ENCODE measurements at regions not wholly inside any gene's neighbourhood (a gene's known extent, or its start where the extent isn't known, plus 50 kb on each side); places are given as distances from the start of the nearest gene placed in this dataset.

DNA sequence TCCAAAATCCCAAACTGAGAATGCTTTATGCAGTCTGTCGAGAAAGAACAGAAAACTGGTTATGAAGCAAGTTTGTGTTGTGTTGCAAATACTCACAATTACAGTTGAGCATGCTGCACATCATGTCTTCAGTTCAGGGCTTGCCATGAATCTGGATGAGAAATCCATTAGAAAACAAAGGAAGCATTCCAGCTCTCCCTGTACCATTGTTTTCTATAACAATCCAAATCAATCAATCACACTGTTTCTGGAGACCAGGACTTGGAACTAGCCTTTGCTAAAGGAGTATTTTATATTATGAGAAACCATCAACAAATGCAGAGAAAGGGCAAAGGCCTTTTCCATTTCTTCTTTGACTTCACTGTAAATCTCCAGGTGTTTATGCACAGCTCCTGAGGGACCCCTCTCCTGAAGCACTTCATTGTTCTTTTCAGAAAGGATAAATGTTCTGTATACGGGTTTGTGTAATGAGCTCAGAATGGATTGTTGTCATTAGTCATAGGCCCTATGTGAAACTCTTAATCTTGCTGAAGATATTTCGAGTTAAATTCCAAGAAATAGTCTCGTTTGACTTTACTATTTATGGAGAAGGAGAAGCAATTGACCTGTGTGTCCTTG is 364.7 kb upstream of the POM121L12 start:
- no peaks in the 10 kb centered on the region for H3K9me3 ChIP-seq
- ATAC-seq (ENCODE audit: insufficient number of reproducible peaks, low FRiP score, low read depth) = no peak
- no peaks in the 10 kb centered on the region for H3K36me3 ChIP-seq
- no peak for DNase-seq (ENCODE audit: low spot score)
- no peak overlapping the region for H3K27ac ChIP-seq
- no peaks in the 10 kb centered on the region for H3K27me3 ChIP-seq (replicated peaks; ENCODE audit: insufficient read depth)
- no peak overlapping the region for H3K4me3 ChIP-seq
- TF ChIP-seq, protein P1, sequence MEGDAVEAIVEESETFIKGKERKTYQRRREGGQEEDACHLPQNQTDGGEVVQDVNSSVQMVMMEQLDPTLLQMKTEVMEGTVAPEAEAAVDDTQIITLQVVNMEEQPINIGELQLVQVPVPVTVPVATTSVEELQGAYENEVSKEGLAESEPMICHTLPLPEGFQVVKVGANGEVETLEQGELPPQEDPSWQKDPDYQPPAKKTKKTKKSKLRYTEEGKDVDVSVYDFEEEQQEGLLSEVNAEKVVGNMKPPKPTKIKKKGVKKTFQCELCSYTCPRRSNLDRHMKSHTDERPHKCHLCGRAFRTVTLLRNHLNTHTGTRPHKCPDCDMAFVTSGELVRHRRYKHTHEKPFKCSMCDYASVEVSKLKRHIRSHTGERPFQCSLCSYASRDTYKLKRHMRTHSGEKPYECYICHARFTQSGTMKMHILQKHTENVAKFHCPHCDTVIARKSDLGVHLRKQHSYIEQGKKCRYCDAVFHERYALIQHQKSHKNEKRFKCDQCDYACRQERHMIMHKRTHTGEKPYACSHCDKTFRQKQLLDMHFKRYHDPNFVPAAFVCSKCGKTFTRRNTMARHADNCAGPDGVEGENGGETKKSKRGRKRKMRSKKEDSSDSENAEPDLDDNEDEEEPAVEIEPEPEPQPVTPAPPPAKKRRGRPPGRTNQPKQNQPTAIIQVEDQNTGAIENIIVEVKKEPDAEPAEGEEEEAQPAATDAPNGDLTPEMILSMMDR (IDR thresholded peaks at IDR 0.05) = no peak
- no peaks in the 10 kb centered on the region for H3K4me1 ChIP-seq (ENCODE audit: control insufficient read depth in 1 of 2, low read depth in 2 of 2)

DNA sequence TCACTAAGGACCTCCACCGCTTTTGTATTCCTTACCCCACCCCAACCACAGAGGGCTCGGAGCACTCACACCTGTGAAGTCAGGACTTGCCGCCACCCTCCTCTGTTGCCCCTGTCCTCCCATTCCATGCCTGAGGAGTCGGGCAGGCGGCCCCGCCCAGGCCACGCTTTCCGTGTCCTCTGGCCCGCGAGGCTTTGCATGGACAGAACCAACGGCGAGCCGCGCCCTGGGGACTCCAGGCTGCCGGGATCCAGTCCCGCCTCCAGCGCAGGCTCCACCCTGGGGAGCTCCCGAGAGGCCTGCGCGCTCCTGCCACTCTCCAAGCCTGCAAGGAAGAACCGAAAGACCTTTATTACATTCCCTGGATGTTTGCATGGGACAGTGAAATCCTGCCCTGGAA is 366.4 kb upstream of the POM121L12 start:
- H3K4me3 ChIP-seq = no peak overlapping the region
- ATAC-seq (ENCODE audit: insufficient number of reproducible peaks, low FRiP score, low read depth) = no peak
- DNase-seq (ENCODE audit: low spot score) = no peak
- TF ChIP-seq, protein P1 (IDR thresholded peaks at IDR 0.05) = no peak
- H3K9me3 ChIP-seq = no peaks in the 10 kb centered on the region
- H3K27me3 ChIP-seq (replicated peaks; ENCODE audit: insufficient read depth) = no peaks in the 10 kb centered on the region
- no peaks in the 10 kb centered on the region for H3K36me3 ChIP-seq
- H3K27ac ChIP-seq = no peak overlapping the region
- H3K4me1 ChIP-seq (ENCODE audit: control insufficient read depth in 1 of 2, low read depth in 2 of 2) = no peaks in the 10 kb centered on the region

DNA sequence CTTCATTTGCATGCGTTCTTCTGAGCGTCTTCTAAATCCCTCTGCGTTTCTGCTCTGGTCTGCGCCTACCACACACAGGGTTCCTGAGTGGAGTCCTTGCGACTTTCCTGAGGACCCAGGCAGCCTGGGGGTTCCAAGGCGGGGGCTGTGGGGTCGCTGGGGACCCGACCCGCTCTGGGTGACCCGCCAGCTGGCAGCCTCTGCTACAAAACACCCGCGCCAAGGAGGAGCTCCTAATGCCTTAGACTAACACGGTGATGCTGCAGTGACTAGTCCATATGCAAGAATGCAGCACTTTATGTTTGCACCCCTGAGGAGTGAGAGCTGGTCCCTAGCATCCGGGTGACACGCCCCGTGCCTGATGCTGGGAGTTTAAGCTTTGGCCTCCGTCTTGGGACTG is 367.0 kb upstream of the POM121L12 start:
- DNase-seq (ENCODE audit: low spot score) = no peak
- TF ChIP-seq, protein P1 (IDR thresholded peaks at IDR 0.05) = no peak
- Histone ChIP-seq H3K9me3 (no peaks in the 10 kb centered on the region), H3K36me3 (no peaks in the 10 kb centered on the region), H3K27ac (no peak overlapping the region), H3K27me3 (replicated peaks; ENCODE audit: insufficient read depth) (no peaks in the 10 kb centered on the region), H3K4me1 (ENCODE audit: control insufficient read depth in 1 of 2, low read depth in 2 of 2) (no peaks in the 10 kb centered on the region), H3K4me3 (no peak overlapping the region)
- ATAC-seq (ENCODE audit: insufficient number of reproducible peaks, low FRiP score, low read depth) = no peak

DNA sequence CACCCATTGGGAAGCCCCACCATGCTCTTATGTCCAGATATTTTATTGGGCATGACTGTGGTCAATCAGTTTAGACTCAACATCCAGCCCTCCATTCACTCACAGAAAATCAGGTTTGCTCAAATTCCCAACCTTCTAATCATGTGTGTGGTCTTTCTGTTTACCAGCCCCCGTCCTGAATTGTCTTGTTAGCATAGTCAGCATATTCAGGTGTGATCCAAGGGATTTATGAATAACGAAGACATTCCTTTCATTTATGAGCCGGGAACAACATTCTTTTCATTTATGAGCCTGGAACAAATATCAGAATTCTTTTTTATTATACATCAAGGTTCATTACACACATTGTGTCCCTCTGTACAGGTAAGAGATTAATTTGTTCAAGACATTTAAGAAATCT is 376.3 kb upstream of the POM121L12 start:
- ATAC-seq (ENCODE audit: insufficient number of reproducible peaks, low FRiP score, low read depth) (no peak), DNase-seq (ENCODE audit: low spot score) (no peak)
- H3K36me3 ChIP-seq = no peaks in the 10 kb centered on the region
- no peaks in the 10 kb centered on the region for H3K27me3 ChIP-seq (replicated peaks; ENCODE audit: insufficient read depth)
- H3K9me3 ChIP-seq = peaks cover 3% of the 10 kb centered on the region
- H3K4me1 ChIP-seq (ENCODE audit: control insufficient read depth in 1 of 2, low read depth in 2 of 2) = no peaks in the 10 kb centered on the region
- TF ChIP-seq, protein P1 (IDR thresholded peaks at IDR 0.05) = no peak
- H3K4me3 ChIP-seq = no peak overlapping the region
- no peak overlapping the region for H3K27ac ChIP-seq

DNA sequence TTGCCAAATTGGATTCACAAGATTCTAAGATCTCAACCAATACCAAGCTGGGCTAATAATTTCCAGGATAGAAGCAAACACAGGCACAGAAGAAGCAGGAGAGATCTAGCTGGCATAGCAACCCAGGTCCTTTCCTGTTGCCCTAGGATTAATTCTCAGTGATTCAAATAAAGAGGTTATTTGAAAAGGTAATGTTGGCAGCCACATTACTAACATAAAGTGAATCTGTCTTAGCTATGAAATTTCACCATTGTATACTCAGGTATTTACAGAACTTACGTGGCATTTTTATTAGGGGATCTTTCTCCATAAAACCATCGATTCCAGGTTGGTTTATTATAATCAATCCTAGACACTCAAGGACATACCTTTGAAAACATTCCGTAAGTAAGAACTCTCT is 379.3 kb upstream of the POM121L12 start:
- H3K9me3 ChIP-seq = peaks cover 3% of the 10 kb centered on the region
- H3K27ac ChIP-seq = no peak overlapping the region
- H3K4me3 ChIP-seq = no peak overlapping the region
- TF ChIP-seq, protein P1 (IDR thresholded peaks at IDR 0.05) = no peak
- DNase-seq (ENCODE audit: low spot score) (no peak), ATAC-seq (ENCODE audit: insufficient number of reproducible peaks, low FRiP score, low read depth) (no peak)
- H3K4me1 ChIP-seq (ENCODE audit: control insufficient read depth in 1 of 2, low read depth in 2 of 2) = no peaks in the 10 kb centered on the region
- no peaks in the 10 kb centered on the region for H3K36me3 ChIP-seq
- H3K27me3 ChIP-seq (replicated peaks; ENCODE audit: insufficient read depth) = no peaks in the 10 kb centered on the region
